DND-41 (cell line): ENCODE measurements at regions not wholly inside any gene's neighbourhood (a gene's known extent, or its start where the extent isn't known, plus 50 kb on each side); places are given as distances from the start of the nearest gene placed in this dataset.

Experiments used
- EZH2 ChIP-seq: IDR thresholded peaks from 3 replicates; pipeline ENCODE4 v1.6.1; 2012; ENCODE audit warnings: borderline replicate concordance, low read depth, mild to moderate bottlenecking, moderate library complexity, low read length, inconsistent platforms; ENCODE audit not compliant: severe bottlenecking
- TF ChIP-seq, protein P1 (sequence below): IDR thresholded peaks from 2 replicates; pipeline ENCODE4 v1.5.1; 2012; ENCODE audit warnings: borderline replicate concordance, low read length, moderate library complexity, mild to moderate bottlenecking; ENCODE audit not compliant: poor library complexity, severe bottlenecking; ENCODE audit errors: extremely low read depth

DNA sequence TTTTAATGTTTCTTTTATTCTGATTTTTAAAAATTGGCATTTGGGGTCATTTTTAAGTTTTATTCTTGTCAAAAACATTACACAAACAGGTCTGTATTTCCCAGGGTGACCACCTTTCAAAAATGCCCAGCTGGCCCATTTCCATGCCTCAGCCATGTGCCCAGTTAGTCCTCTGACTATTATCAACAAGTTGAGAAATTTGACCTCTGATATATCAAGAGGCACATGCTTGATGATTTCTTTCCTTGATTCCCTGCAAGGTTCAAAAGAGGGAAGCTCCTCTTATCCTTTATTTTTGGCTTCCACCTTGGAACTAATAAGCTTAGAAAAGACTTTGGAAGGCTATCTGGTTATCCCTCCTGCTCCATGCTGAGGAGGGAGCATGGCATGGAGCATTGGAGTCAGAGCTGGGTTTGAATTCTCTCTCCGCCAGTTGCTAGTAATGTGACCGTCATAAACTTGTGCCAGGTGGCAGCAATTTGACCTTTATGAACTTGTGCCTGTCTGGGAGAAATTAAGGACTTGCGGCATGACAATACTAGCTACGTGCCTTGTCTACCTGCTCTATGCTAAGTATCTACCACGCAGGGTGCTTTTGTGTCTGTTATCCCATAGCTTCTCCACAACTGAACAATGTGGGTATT lies 122.4 kb upstream of the SLC4A4 start:
- TF ChIP-seq, protein P1, sequence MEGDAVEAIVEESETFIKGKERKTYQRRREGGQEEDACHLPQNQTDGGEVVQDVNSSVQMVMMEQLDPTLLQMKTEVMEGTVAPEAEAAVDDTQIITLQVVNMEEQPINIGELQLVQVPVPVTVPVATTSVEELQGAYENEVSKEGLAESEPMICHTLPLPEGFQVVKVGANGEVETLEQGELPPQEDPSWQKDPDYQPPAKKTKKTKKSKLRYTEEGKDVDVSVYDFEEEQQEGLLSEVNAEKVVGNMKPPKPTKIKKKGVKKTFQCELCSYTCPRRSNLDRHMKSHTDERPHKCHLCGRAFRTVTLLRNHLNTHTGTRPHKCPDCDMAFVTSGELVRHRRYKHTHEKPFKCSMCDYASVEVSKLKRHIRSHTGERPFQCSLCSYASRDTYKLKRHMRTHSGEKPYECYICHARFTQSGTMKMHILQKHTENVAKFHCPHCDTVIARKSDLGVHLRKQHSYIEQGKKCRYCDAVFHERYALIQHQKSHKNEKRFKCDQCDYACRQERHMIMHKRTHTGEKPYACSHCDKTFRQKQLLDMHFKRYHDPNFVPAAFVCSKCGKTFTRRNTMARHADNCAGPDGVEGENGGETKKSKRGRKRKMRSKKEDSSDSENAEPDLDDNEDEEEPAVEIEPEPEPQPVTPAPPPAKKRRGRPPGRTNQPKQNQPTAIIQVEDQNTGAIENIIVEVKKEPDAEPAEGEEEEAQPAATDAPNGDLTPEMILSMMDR, result no peak
- no peak for TF ChIP-seq EZH2
